Fibroblast of peridontal ligament (primary cell): ENCODE measurements at regions not wholly inside any gene's neighbourhood (a gene's known extent, or its start where the extent isn't known, plus 50 kb on each side); places are given as distances from the start of the nearest gene placed in this dataset.

Experiments
- DNase-seq: peaks from one replicate; pipeline ENCODE4 v3.0.0-alpha.2; 2010; ENCODE audit errors: extremely low read depth

DNA sequence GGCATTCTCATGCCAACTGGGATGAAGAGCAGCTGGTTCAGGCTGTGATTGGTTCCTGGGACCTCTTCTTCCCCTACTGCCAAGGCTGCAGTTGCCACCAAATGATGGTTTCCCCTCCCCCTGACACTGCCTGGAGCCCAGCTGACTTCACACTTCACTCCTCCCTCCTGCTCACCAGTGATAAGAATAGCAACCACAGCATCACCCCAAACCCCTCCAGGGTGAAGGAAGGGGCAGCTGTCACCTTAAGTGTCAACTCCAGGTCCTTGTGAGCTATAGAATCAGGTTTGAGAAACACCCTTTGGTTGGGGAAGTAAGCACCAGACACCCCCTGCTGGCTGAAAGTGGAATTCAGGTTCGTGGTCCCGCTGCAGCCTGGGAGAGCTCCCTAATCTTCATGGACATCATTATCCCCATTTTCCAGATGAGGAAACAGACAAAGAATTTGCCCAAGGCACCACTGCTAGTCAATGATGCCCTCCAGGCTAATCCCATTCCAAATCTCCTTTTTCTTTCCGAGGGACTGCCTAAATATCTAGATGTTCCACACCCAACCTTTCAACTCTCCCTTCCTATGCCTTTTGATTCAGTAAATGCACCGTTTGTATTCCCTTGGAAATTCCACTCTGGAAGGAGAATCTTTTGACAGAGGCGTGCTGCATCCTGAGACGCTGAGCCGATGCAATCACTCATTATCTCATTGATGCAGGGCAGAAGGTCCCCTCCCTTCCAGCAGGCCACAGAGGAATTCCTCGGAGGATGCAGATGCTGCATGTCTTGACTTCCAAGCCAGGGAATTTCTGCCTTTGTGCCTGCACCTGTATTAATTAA is 50.6 kb upstream of the UQCRFS1 start:
- peak; percentile 16 for DNase-seq

DNA sequence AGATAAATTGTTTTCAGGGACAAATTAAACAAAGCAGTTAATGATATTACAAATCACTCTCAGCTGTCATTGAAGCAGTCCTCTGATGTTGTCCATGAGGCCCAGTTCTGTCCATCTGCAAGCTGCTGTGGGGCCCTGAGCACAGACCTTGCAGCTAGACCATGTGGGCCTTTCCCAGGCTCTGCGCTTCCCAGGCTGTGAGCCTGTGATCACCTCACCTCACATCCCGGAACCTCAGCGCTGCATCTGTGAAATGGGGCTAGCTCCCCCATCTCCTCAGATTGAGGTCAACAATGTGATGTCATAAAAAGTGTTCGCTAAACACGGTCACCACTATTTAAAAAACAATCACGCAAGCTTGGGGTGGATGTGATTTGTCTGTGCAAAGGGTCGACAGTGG is 51.9 kb upstream of the UQCRFS1 start:
- DNase-seq: no peak

DNA sequence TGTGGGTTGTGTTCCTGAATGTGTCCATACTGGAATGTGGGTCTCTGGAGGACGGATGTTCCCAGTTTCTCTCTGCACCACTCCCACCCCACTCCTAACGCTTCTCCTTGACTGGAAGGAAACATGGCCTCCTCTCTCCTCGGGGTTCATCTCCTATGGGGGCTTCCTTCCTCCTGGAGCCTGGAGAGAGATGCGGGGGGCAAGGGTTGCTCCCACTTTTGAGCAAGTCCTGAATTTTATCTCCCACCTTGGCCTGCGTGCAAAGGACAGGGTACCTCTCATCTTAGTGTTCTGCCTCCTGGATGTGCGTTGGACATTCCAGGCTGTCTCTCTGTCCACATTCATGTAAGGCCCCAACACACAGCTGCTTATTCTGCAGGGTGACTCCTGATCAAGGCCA is 52.5 kb upstream of the UQCRFS1 start:
- no peak for DNase-seq

DNA sequence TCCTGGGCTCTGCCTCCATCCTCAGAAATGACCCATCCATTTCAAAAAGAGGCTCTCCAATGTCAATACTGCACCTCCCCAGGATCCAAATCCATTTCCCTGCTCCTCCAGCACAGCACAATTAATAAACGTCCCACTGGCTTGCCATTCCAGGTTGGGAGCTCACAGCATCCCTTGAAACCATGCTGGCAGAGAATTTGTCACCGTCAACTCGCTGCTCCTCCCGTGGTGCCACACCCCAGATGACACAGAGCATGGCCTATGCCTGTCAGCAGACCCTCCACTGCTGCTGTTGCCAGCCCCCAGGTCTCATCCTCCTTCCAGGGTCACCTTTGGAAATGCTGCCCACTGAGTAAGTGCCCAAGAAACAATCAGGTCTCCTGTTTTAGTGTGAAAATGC is 53.0 kb upstream of the UQCRFS1 start:
- DNase-seq: no peak

- DNase-seq: no peak
Measured at GRCh38 chr19:29266603-29267002, 53.7 kb upstream of the UQCRFS1 start.

DNA sequence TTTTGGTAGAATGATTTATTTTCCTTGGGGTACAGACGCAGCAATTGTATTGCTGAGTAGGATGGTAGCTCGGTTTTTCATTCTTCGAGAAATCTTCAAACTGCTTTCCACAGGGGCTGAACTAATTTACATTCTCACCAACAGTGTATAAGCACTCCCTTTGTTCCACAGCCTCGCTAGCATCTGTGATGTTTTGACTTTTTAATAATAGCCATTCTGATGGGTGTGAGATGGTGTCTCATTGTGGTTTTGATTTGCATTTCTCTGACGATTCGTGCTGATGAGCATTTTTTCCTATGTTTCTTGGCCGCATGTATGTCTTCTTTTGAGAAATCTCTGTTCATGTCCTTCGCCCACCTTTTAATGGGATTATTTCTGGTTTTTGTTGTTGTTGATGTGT is 54.8 kb upstream of the UQCRFS1 start:
- DNase-seq: no peak

DNA sequence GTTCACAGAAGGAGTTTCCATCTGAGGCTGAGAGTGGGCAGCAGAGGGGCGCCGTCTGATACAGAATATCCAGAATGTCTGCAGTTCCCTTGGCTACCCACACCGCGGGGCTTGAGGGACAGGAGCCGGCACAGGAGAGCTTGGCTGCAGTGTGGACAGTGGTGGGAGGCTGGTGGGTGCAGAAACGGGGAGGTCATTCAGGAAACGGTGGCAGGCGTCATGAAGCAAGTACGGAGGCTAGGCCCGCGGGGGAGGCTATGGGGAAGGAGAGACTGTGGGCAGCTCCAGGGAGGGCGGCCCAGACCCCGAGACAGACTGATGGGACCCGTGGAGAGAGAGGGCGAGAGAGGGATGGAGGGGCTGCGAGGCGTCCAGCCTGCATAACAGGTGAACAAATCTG is 55.2 kb upstream of the UQCRFS1 start:
- no peak for DNase-seq

- DNase-seq: no peak
Measured at GRCh38 chr19:29268721-29269393, 55.9 kb upstream of the UQCRFS1 start.

DNA sequence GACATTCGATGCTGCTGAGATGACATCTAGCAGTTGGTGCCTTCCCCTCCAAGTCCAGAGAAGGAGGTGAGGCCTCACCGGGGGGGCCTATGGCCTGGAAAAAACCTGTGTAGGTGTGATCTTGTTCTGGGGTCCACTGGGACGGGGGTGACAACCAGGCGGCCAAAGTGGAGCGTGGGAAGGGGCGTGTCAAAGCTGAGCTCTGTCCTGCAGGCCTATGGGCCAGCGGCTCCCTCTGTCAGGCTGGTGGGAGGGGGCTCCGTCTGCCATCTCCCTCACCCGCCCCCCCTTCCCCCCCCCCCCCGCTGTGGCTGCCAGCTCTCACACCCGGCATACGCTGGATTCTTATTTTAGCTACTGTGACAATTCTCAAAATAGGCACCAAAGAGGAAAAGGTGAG is 56.7 kb upstream of the UQCRFS1 start:
- no peak for DNase-seq

GRCh38 chr19:29271341-29271740 is 58.4 kb upstream of the UQCRFS1 start:
- no peak for DNase-seq

- no peak for DNase-seq
Measured at GRCh38 chr19:29271911-29272310, 59.0 kb upstream of the UQCRFS1 start.

- DNase-seq: no peak
Measured at GRCh38 chr19:29273000-29273640, 60.2 kb upstream of the UQCRFS1 start.

DNA sequence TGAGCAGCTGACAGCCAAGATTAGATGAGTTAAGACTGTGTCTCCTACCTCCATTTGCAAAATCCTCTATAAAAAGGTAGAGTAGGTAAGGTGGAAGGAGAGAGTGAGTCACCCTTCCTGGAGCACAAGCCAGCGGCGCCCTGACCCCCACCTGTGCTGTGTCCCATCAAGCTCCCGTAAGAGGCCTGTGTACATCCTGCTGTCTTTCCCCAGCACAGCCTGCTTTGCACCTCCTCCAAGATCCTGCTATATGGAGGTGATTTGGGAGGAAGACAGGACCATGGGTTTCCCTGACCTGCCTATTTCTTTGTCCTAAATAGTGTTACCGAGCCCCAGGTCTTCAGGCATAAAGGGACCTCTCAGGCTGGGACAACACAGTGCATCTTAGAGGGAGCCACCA is 62.3 kb upstream of the UQCRFS1 start:
- DNase-seq: no peak

DNA sequence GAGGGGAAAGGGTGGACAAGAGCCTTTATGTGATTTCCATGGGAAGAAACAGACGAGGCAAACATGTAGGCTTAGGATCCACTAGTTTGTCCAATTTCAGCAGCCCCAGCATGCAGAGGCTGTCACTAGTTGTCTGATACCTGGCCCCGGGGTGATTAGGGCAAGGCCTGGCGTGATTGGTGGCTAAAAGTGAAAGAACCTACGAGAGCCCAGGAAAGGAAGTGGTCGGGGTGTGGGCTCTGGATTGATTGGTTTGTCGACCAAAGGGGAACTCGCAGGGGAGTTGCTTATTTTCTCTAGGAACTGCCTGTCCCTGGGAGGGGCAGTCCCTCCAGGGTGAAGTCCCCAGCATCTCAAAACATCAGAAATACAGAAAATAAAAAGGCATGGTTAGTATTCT is 64.2 kb upstream of the UQCRFS1 start:
- no peak for DNase-seq

- DNase-seq: no peak
Measured at GRCh38 chr19:29278716-29279115, 65.8 kb upstream of the UQCRFS1 start.

- no peak for DNase-seq
Measured at GRCh38 chr19:29283366-29283765, 70.4 kb upstream of the UQCRFS1 start.

DNA sequence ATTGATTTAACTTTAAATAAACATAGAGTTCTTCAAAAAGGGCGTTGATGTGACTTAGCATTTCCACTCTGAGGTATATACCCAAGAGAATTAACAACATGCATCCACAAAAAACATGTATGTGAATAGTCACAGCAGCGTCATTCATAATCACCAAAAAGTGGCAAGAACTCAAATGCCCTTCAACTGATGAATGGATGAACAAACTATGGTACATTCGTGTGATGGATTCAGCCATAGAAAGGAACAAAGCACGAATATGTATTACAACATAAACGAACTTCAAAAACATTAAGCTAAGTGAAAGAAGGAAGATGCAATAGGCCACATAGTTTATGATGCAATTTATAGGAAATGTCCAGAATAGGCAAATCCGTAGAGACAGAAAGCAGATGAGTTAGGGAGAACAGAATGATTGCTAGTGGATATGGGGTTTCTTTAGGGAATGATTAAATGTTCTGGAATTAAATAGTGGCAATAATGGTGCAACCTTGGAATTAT is 72.3 kb upstream of the UQCRFS1 start:
- no peak for DNase-seq

DNA sequence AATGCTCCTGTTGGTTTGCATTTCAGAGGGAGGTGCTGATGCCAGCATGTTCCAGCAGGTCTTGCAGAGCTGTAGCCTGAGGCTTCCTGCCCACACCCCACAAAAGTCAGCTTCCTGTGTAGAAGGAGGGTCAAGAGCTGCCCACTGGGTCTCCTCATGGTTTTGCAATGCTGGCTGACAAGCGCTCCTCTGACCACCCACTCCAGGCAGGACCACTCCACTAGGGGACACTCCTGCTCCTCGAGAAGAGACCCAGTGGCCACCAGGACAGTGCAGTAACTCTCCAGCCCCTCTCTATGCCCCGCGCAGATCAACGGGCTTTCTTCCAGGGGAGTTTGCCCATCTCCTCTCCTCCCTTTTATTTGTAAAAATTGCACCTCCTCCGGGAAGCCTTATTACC is 72.9 kb upstream of the UQCRFS1 start:
- DNase-seq: no peak

DNA sequence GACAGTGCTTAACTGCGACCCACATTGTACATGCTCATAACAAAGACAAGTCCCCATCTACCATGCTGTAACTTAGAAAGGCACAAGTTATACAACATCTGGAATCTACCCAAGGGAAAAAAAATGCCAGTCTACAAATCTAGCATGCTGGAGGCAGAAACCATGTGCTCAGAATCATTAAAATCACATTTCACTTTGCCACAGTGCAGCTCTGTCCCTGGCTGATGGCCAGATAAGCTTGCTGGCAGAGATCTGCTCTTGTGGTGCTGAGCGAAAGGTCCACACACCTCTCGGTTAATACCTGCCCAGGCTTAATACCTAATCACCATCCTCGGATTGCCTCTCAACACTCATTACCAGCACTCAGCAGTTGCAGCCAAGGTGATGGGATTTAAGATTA is 74.1 kb upstream of the UQCRFS1 start:
- DNase-seq: no peak

DNA sequence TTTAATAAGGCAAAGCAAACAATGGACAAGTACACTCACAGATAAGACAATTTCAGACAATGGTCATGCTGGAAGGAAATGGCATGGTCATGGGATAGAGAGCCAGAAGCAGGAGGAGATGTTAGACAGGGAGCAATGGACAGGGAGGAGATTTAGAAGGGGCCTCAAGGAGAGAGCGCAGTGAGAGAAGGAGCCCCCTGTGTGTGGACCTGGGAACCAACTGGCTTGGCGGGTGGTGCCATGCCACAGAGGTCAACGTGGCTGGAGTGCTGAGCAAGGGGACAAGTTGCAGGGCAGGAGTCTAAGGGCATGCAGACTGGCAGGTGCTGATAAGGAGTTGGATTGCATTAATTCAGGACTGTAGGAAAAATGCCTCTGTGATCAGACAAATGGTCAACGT is 75.3 kb upstream of the UQCRFS1 start:
- DNase-seq: no peak

DNA sequence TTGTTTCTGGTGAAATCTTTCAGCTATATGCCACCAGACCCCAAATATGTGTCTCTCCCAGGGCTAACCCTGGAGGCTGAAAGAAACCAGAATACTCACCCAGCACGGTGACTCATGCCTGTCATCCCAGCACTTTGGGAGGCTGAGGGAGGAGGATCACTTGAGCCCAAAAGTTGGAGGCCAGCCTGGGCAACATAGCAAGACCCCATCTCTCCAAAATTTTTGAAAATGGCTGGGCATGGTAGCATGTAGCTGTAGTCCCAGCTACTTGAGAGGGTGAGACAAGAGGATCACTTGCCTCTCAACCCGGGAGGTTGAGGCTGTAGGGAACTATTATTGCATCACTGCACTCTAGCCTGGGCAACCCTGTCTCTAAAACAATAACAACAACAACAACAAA is 76.1 kb upstream of the UQCRFS1 start:
- DNase-seq: no peak

GRCh38 chr19:29290853-29291252 is 77.9 kb upstream of the UQCRFS1 start:
- DNase-seq: no peak

GRCh38 chr19:29292153-29292552 is 79.2 kb upstream of the UQCRFS1 start:
- no peak for DNase-seq
